Fibroblast of skin of left quadriceps (primary cell): ENCODE measurements at regions not wholly inside any gene's neighbourhood (a gene's known extent, or its start where the extent isn't known, plus 50 kb on each side); places are given as distances from the start of the nearest gene placed in this dataset.
"Not testable (repeated sequence)": the region's sequence is repeated elsewhere in the genome, so short reads cannot be mapped to it uniquely, and the experiment has no call there.

Source experiments
- DNase-seq, 2 experiments: peaks; one replicate each; pipeline ENCODE4 v3.0.0-alpha.2; 2013; ENCODE audit warnings: low read depth in 2 of 2

DNA sequence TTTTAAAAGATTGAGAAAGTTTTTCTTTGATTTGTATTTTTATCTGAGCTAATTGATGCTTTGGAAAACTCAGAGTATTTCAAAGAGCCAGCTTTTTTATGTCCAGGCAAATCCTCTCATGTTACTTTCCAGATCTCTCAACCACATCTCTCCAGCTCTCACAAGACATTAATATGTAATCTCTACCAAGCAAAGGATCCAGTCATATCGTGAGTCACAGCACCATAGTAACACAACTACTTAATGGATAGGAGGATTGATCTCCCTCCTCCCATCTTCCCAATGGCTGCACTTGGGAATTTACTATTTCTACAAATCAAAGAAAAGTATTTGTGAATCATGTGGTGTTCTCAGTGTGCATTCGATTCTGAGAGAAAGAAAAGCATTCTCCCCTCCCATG lies 63.3 kb downstream of the POU4F1 start:
- DNase-seq = no peak

DNA sequence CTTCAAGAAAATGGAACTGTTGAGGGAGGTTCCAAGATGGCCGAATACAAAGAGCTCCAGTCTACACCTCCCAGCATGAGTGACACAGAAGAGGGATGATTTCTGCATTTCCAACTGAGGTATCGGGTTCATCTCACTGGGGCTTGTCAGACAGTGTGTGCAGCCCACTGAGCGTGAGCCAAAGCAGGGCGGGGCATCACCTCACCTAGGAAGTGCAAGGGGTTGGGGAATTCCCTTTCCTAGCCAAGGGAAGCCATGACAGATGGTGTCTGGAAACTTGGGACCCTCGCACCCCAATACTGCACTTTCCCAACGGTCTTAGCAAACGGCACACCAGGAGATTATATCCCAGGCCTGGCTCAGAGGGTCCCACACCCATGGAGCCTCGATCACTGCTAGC lies 77.3 kb downstream of the POU4F1 start:
- not testable (repeated sequence) for DNase-seq

DNA sequence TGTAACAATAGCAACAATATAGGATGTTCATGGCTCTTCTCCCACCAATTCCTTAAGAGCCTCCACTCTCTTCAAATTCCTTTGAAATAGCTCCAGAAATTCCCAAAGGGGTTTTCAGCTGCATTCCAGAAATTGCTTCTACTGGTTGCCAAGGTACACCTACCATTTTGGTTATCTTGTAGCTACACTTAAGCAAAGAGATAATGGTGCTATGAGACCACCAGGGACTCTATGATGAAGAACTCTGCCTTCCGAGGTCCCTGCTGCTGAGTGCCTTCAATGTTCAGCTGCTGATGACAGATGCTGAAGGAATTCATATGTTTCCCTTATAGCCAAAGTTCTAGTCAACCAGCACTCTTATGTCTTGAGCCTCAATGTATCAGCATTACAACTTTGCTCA lies 78.4 kb downstream of the POU4F1 start:
- DNase-seq = no peak

DNA sequence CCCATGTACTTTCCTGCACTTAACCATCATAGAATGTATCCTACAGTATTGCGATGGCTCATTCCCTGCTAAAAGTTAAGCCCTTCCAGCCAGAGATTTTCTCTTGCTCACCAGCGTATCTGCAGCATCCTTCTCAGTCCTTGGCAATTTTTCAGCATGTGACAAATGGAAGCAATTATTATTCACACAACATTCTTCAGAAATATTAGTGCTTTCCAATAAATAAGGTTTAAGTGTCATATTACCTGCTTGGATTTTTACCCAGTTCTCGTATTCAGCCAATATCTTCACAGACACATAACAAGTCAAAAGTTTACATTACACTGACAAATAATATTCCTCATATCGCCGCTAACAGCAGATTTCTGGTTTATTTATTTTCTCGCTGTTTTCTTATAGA lies 82.3 kb downstream of the POU4F1 start:
- DNase-seq = no peak

DNA sequence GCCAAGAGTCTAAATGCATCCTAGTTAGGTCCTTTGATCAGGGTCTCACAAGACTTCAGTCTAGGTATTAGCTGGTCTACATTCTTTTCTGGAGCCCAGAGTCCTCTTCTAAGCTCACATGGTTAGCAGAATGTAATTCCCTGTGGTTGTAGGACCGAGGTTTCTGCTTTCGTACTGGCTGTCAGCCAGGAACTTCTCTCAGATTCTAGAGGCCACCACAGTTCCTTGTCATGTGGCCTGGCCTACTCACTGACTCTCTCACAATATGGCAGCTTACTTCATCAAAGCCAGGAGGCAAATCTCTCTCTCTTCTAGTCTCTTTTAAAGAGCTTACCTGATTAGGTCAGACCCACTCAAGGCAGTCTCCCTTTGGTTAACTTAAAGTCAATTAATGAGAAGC lies 82.9 kb downstream of the POU4F1 start:
- no peak for DNase-seq

DNA sequence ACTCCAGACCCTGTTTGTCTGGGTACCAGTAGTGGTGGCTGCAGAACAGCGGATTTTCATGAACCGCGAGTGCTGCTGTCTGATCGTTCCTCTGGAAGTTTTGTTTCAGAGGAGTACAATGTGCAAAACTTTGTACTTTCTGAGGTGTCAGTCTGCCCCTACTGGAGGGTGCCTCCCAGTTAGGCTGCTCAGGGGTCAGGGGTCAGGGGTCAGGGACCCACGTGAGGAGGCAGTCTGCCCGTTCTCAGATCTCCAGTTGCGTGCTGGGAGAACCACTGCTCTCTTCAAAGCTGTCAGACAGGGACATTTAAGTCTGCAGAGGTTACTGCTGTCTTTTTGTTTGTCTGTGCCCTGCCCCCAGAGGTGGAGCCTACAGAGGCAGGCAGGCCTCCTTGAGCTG lies 84.9 kb downstream of the POU4F1 start:
- not testable (repeated sequence) for DNase-seq

DNA sequence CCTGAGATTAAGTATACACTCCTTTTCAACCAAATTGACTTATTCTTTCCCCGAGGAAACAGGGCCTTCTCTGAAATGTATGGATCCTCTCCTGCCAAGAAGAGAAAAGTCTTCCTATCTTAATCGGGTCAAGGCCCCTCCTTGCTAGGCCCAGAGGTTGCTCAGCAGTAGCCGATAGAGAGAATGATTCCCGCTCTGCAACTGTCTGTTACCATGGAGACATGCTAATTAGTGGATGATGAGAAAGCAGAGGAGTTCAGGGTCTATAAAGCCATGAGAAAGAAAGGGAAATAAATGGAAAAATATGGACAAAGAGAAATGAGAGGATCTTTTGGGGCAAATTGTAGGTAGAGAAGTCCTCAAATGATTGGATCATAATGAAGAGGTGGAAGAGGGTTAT lies 103.5 kb downstream of the POU4F1 start:
- DNase-seq = no peak

- DNase-seq = no peak
Measured at GRCh38 chr13:78497702-78498355, 105.5 kb downstream of the POU4F1 start.

GRCh38 chr13:78491978-78492377 lies 111.4 kb downstream of the POU4F1 start:
- DNase-seq = no peak

DNA sequence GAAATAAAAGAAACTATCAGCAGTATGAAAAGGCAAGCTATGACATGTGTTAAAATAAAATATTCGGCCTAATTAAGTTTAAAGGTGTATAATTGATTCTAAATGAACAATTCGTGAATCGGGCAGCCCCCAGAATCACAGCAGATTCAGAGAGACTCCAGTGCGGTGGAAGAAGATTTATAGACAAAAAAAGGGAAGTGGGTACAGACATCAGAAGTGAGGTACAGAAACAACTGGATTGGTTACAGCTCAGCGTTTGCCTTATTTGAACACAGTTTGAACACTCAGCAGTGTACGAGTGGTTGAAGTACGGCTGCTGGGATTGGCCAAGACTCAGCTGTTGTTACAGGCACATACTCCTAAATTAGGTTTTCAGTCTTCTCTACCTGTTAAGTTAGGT lies 113.1 kb downstream of the POU4F1 start:
- DNase-seq = not testable (repeated sequence)

- no peak for DNase-seq
Measured at GRCh38 chr13:78487707-78488106, 115.6 kb downstream of the POU4F1 start.

DNA sequence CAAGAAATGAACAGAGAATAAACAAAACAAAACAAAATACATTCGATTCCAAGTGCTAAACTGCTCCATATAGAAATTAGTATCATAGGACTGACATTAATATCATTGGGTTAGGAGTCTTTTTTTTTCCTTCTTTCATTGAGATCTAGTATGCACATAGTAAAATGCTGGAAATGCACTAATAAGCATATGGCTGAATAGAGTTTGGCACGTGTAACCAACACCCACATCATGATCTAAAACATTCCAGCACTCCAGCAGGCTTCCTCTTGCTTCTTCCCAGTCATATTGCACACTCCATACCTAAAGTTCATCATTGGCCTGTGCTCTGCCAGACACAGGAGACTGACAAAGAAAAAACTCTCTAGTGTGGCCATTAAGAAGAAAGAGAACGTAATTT lies 117.5 kb downstream of the POU4F1 start:
- DNase-seq = no peak

DNA sequence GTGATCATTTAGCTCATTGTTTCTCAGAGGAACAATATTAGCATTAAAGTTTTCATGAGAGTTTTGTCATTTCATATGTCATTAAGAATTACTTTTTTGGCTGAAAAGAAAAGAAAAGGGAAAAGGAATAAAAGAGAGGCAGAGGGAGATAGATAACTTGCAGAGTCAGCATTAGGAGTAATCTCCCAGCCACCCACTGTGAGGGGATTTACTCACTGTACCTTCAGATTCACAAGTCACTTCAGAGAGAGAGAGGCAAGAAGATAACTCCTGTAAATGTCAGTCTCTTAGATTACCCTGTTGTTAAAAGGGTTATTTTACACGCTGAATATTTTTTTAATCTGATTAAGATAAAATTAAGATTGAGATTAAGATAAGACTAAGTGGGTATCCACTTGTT lies 125.2 kb downstream of the POU4F1 start:
- no peak for DNase-seq

GRCh38 chr13:78476910-78477309 lies 126.4 kb downstream of the POU4F1 start:
- DNase-seq = no peak

- no peak for DNase-seq
Measured at GRCh38 chr13:78468621-78469020, 134.7 kb downstream of the POU4F1 start.

GRCh38 chr13:78465250-78465649 lies 138.1 kb downstream of the POU4F1 start:
- no peak for DNase-seq

DNA sequence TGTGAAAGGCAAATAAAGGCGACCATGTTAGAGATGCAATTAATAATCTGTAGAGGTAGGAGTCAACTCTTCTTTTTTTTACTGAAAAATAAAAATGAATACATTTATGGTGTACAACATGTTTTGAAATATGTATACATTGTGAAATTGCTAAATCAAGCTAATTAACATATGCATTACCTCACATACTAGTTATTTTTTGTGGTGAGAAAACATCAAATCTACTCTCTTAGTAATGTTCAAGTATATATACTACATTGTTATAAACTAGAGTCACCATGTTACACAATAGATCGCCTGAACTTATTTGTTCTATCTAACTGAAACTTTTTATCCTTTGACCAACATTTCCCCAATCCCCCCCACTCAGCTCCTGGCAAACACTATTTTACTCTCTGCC lies 143.2 kb downstream of the POU4F1 start:
- DNase-seq = no peak

DNA sequence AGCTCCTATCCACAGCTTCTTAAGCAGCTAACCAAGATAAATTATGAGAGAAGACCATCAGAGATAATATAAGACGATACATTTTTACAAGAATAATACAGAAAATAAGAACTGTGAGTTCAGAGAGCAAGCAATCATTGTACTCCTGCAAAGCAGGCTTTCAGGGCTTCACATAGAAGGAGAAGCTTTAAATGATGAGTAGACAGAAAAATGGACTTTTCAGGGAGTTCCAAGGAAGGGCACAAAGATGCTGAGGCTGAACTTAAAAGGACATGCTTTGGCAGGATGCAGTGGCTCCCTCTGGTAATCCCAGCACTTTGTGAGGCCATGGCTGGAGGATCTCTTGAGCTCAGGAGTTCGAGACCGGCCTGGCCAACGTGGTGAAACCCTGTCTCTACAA lies 159.5 kb downstream of the POU4F1 start:
- no peak for DNase-seq

GRCh38 chr13:78437781-78438180 lies 165.6 kb downstream of the POU4F1 start:
- no peak for DNase-seq

GRCh38 chr13:78436311-78436710 lies 167.0 kb downstream of the POU4F1 start:
- no peak for DNase-seq

DNA sequence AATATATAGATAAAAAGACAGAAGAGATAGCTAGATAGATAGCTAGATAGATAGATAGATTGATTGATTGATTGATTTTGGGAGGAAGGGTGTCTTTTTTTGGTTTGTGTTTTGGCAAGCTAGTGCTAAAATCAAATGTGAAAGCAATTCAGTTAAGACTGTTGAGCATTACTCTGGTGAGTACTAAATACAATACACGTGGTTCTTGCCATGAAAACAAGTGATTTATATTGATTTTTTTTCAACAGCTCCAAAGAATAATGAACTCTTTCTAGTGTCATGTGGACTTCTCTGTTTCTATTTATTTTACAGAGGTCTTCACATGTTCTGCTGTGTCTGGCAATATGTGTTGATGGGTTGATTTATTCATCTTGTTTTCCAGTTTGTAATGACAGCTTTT lies 172.0 kb downstream of the POU4F1 start:
- DNase-seq = no peak

- no peak for DNase-seq
Measured at GRCh38 chr13:78430811-78431210, 172.5 kb downstream of the POU4F1 start.

GRCh38 chr13:78430166-78430791 lies 173.1 kb downstream of the POU4F1 start:
- DNase-seq = no peak

- no peak for DNase-seq
Measured at GRCh38 chr13:78428646-78429045, 174.7 kb downstream of the POU4F1 start.
